Caco-2 (cell line): ENCODE measurements at regions not wholly inside any gene's neighbourhood (a gene's known extent, or its start where the extent isn't known, plus 50 kb on each side); places are given as distances from the start of the nearest gene placed in this dataset.

Experiments used
- BruUV-seq: library from RNA; stranded (reverse); fragments of 400-500 nt; replicated peaks from 2 replicates; lab custom pipeline; 2021; lab: Mats Ljungman, UMichigan
- CTCF ChIA-PET: fragments of 300-600 bp; sonication (Branson Sonifier 250); formaldehyde crosslinking; loops from one replicate; lab custom pipeline; 2022; ENCODE audit warnings: antibody characterized with exemption; lab: Charles Lee
- POLR2A ChIA-PET: fragments of 300-600 bp; sonication (Branson Sonifier 250); formaldehyde crosslinking; loops from one replicate; lab custom pipeline; 2022; ENCODE audit warnings: antibody characterized with exemption; lab: Charles Lee
- DNase-seq, 2 experiments: peaks; one replicate each; pipeline versions ENCODE4 v3.0.0 to v3.0.0-alpha.2; 2020 to 2022
- H3K27me3 ChIP-seq: replicated peaks from 2 replicates; pipeline ENCODE4 v1.6.0; 2011; ENCODE audit warnings: low read length; ENCODE audit not compliant: control insufficient read depth, insufficient read depth
- H3K36me3 ChIP-seq: 2 replicates; pipeline ENCODE4 v1.5.1; 2011; ENCODE audit warnings: low read length; ENCODE audit not compliant: control insufficient read depth, insufficient read depth
- H3K4me1 ChIP-seq: fragments of 250-450 bp; sonication (Bioruptor Pico); 2 replicates; pipeline ENCODE4 v1.5.1; 2020; ENCODE audit warnings: mild to moderate bottlenecking
- H3K4me3 ChIP-seq: 2 replicates; pipeline ENCODE4 v1.5.1; 2011; ENCODE audit warnings: low read depth, mild to moderate bottlenecking, control low read depth, low read length
- H3K9me3 ChIP-seq: fragments of 250-450 bp; sonication (Bioruptor Pico); 2 replicates; pipeline ENCODE4 v1.5.1; 2020; ENCODE audit warnings: mild to moderate bottlenecking, moderate library complexity
- H3K27ac Mint-ChIP-seq: one replicate; pipeline ENCODE4 v1.8.0; 2022; ENCODE audit warnings: mixed read lengths; ENCODE audit not compliant: unreplicated experiment
- H3K27me3 Mint-ChIP-seq: one replicate; pipeline ENCODE4 v1.8.0; 2022; ENCODE audit warnings: mixed read lengths; ENCODE audit not compliant: insufficient read depth, unreplicated experiment
- H3K36me3 Mint-ChIP-seq: one replicate; pipeline ENCODE4 v1.8.0; 2022; ENCODE audit warnings: mild to moderate bottlenecking, mixed read lengths; ENCODE audit not compliant: insufficient read depth, unreplicated experiment
- H3K4me1 Mint-ChIP-seq: one replicate; pipeline ENCODE4 v1.8.0; 2022; ENCODE audit warnings: low read depth, mixed read lengths; ENCODE audit not compliant: unreplicated experiment
- H3K4me3 Mint-ChIP-seq: one replicate; pipeline ENCODE4 v1.8.0; 2022; ENCODE audit warnings: mild to moderate bottlenecking, moderate library complexity, mixed read lengths; ENCODE audit not compliant: unreplicated experiment
- H3K9me3 Mint-ChIP-seq: one replicate; pipeline ENCODE4 v1.8.0; 2022; ENCODE audit warnings: mixed read lengths; ENCODE audit not compliant: unreplicated experiment
- intact Hi-C: fragments of 100-400 bp; cut with micrococcal nuclease; formaldehyde crosslinking; loops from one replicate; pipeline ENCODE4 v1.10.0; 2022; ENCODE audit not compliant: unreplicated experiment
- TF ChIP-seq, protein P1 (sequence below), 2 experiments: fragments of 200-600 bp in 1 of 2; IDR thresholded peaks; 1 replicate in 1 of 2; 2 replicates in 1 of 2; pipeline versions ENCODE4 v1.5.1 to v1.8.0; 2011 to 2022; ENCODE audit warnings: antibody characterized with exemption in 1 of 2, control low read depth in 1 of 2, inconsistent platforms in 1 of 2, low read depth in 1 of 2, low read length in 1 of 2, mild to moderate bottlenecking in 1 of 2, moderate library complexity in 1 of 2; ENCODE audit not compliant: insufficient read depth in 1 of 2, severe bottlenecking in 1 of 2, unreplicated experiment in 1 of 2

DNA sequence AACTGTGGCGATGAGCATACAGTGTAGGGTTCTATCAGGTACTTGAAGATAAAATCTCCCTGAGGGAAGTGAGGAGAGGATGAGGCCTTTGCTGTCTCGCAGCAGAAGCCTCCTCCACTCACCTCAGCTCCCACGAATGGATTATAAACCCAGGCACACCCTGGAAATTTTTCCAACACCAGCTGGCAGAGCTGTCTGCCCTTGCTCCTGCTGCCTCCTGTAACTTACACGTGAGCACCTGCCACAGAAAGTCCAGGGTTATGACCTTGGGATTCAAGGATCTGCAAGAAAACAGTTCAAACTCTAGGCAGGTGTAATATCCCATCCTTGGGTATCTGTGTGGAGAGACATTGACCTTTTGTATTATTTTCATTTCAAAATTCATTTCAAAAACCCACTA is 70.9 kb upstream of the MYO16 start:
- H3K27ac Mint-ChIP-seq, result no peak overlapping the region
- TF ChIP-seq, protein P1, sequence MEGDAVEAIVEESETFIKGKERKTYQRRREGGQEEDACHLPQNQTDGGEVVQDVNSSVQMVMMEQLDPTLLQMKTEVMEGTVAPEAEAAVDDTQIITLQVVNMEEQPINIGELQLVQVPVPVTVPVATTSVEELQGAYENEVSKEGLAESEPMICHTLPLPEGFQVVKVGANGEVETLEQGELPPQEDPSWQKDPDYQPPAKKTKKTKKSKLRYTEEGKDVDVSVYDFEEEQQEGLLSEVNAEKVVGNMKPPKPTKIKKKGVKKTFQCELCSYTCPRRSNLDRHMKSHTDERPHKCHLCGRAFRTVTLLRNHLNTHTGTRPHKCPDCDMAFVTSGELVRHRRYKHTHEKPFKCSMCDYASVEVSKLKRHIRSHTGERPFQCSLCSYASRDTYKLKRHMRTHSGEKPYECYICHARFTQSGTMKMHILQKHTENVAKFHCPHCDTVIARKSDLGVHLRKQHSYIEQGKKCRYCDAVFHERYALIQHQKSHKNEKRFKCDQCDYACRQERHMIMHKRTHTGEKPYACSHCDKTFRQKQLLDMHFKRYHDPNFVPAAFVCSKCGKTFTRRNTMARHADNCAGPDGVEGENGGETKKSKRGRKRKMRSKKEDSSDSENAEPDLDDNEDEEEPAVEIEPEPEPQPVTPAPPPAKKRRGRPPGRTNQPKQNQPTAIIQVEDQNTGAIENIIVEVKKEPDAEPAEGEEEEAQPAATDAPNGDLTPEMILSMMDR (IDR thresholded peaks at IDR 0.05; ENCODE audit: insufficient read depth in 1 of 2, low read depth in 1 of 2, low read length in 1 of 2, severe bottlenecking in 1 of 2, unreplicated experiment in 1 of 2), result no peak
- POLR2A ChIA-PET, result no interaction called here
- no TSS peak for BruUV-seq
- CTCF ChIA-PET, result no interaction called here
- no peak overlapping the region for H3K4me3 ChIP-seq
- H3K27me3 Mint-ChIP-seq, result peaks cover 10% of the 10 kb centered on the region
- no peaks in the 10 kb centered on the region for H3K4me1 ChIP-seq
- intact Hi-C loops, result no loop called here
- DNase-seq, result no peak
- H3K9me3 Mint-ChIP-seq, result no peaks in the 10 kb centered on the region
- no peaks in the 10 kb centered on the region for H3K27me3 ChIP-seq
- H3K4me3 Mint-ChIP-seq, result no peak overlapping the region
- no peaks in the 10 kb centered on the region for H3K36me3 ChIP-seq
- no peaks in the 10 kb centered on the region for H3K4me1 Mint-ChIP-seq
- H3K36me3 Mint-ChIP-seq, result no peaks in the 10 kb centered on the region
- no peaks in the 10 kb centered on the region for H3K9me3 ChIP-seq

DNA sequence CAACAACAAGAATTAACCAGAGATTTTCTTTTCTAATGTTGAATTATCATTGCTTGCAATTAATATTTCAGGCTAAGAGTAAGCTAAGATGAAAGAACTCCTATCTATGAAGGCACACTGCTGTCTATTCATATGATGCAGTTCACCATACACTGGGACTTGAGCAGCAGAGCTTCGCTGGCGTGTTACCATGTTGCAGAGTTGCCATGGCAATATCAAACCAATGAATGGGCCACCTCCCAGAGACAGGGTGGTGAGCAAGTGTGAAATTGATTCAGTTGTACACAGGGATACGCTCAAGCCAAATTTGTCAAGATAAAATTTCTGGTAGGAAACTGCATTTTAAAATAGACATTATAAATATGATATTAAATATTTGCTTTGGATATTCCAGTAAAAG is 69.3 kb upstream of the MYO16 start:
- CTCF ChIA-PET, result no interaction called here
- no TSS peak for BruUV-seq
- Mint-ChIP-seq H3K4me3 (no peak overlapping the region), H3K27me3 (peaks cover 13% of the 10 kb centered on the region), H3K4me1 (no peaks in the 10 kb centered on the region), H3K36me3 (no peaks in the 10 kb centered on the region), H3K27ac (no peak overlapping the region), H3K9me3 (no peaks in the 10 kb centered on the region)
- H3K27me3 ChIP-seq, result no peaks in the 10 kb centered on the region
- TF ChIP-seq, protein P1 (IDR thresholded peaks at IDR 0.05; ENCODE audit: insufficient read depth in 1 of 2, low read depth in 1 of 2, low read length in 1 of 2, severe bottlenecking in 1 of 2, unreplicated experiment in 1 of 2), result no peak
- H3K9me3 ChIP-seq, result no peaks in the 10 kb centered on the region
- H3K36me3 ChIP-seq, result no peaks in the 10 kb centered on the region
- H3K4me3 ChIP-seq, result no peak overlapping the region
- no peaks in the 10 kb centered on the region for H3K4me1 ChIP-seq
- DNase-seq, result no peak
- intact Hi-C loops, result no loop called here
- POLR2A ChIA-PET, result no interaction called here

DNA sequence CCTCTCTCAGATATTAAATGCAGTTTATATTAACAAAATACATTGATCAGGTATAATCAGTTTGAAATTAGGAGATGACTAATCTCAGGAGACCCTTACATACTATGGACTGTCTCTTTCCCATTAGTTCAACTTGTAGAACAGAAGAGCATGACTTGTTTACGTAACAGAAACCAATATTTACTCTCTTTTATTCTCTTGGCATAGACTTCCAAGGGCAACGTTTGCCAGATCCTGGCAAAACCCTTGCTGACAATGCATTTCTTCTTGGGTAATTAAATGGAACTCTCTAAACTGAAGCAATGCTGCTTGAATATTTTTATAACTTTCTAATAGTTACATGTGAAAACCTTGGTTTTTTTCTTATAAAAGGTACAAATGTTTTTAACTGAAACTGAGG is 68.3 kb upstream of the MYO16 start:
- H3K27me3 ChIP-seq, result no peaks in the 10 kb centered on the region
- H3K36me3 Mint-ChIP-seq, result no peaks in the 10 kb centered on the region
- TF ChIP-seq, protein P1 (IDR thresholded peaks at IDR 0.05; ENCODE audit: insufficient read depth in 1 of 2, low read depth in 1 of 2, low read length in 1 of 2, severe bottlenecking in 1 of 2, unreplicated experiment in 1 of 2), result no peak
- no peak overlapping the region for H3K27ac Mint-ChIP-seq
- no peaks in the 10 kb centered on the region for H3K4me1 ChIP-seq
- POLR2A ChIA-PET, result no interaction called here
- no peaks in the 10 kb centered on the region for H3K4me1 Mint-ChIP-seq
- H3K27me3 Mint-ChIP-seq, result peaks cover 13% of the 10 kb centered on the region
- H3K36me3 ChIP-seq, result no peaks in the 10 kb centered on the region
- no TSS peak for BruUV-seq
- H3K4me3 ChIP-seq, result no peak overlapping the region
- H3K9me3 Mint-ChIP-seq, result no peaks in the 10 kb centered on the region
- no peak for DNase-seq
- no peak overlapping the region for H3K4me3 Mint-ChIP-seq
- intact Hi-C loops, result no loop called here
- CTCF ChIA-PET, result no interaction called here
- no peaks in the 10 kb centered on the region for H3K9me3 ChIP-seq
